GM23338 (cell line): ENCODE measurements at regions not wholly inside any gene's neighbourhood (a gene's known extent, or its start where the extent isn't known, plus 50 kb on each side); places are given as distances from the start of the nearest gene placed in this dataset.

Experiments
- ATAC-seq: fragments of 200-7000 bp; cut with Tn5 transposase; 3 replicates; pipeline ENCODE4 v1.9.1; 2020
- DNase-seq: peaks from one replicate; pipeline ENCODE4 v3.0.0-alpha.2; 2015; ENCODE audit warnings: low spot score
- H2AFZ ChIP-seq: fragments of 200-600 bp; sonication (generic); 2 replicates; pipeline ENCODE4 v1.8.0; 2016; ENCODE audit warnings: antibody characterized with exemption, mild to moderate bottlenecking, moderate library complexity
- H3F3A ChIP-seq: fragments of 200-600 bp; sonication (generic); replicated peaks from 2 replicates; pipeline ENCODE4 v1.8.0; 2017; ENCODE audit warnings: antibody characterized with exemption, mixed run types, low read depth
- H3K27ac ChIP-seq: fragments of 200-600 bp; sonication (generic); 2 replicates; pipeline ENCODE4 v1.6.1; 2016; ENCODE audit warnings: low read depth
- H3K27me3 ChIP-seq: fragments of 200-600 bp; sonication (generic); 2 replicates; pipeline ENCODE4 v1.8.0; 2016; ENCODE audit warnings: mild to moderate bottlenecking, mixed run types, moderate library complexity; ENCODE audit not compliant: insufficient read depth
- H3K36me3 ChIP-seq: fragments of 200-600 bp; sonication (generic); 2 replicates; pipeline ENCODE4 v1.8.0; 2016; ENCODE audit warnings: mild to moderate bottlenecking; ENCODE audit not compliant: insufficient read depth
- H3K4me1 ChIP-seq: fragments of 200-600 bp; sonication (generic); 2 replicates; pipeline ENCODE4 v1.8.0; 2016; ENCODE audit warnings: mild to moderate bottlenecking, moderate library complexity; ENCODE audit not compliant: insufficient read depth
- H3K4me2 ChIP-seq: fragments of 200-600 bp; sonication (generic); 2 replicates; pipeline ENCODE4 v1.7.1; 2017; ENCODE audit warnings: mixed run types
- H3K4me3 ChIP-seq: fragments of 200-600 bp; sonication (generic); 2 replicates; pipeline ENCODE4 v1.6.1; 2016; ENCODE audit warnings: mixed run types
- H3K79me2 ChIP-seq: fragments of 200-600 bp; sonication (generic); replicated peaks from 2 replicates; pipeline ENCODE4 v1.8.0; 2017; ENCODE audit warnings: mild to moderate bottlenecking; ENCODE audit not compliant: insufficient read depth
- H3K9me2 ChIP-seq: fragments of 200-600 bp; sonication (generic); 2 replicates; pipeline ENCODE4 v1.8.0; 2017; ENCODE audit not compliant: insufficient read depth
- H4K20me1 ChIP-seq: fragments of 200-600 bp; sonication (generic); replicated peaks from 2 replicates; pipeline ENCODE4 v1.8.0; 2017; ENCODE audit warnings: mild to moderate bottlenecking; ENCODE audit not compliant: insufficient read depth
- H3K27ac Mint-ChIP-seq: 2 replicates; pipeline ENCODE4 v1.8.0; 2020; ENCODE audit warnings: inconsistent platforms, mild to moderate bottlenecking, moderate library complexity, mixed read lengths
- H3K27me3 Mint-ChIP-seq: 3 replicates; pipeline ENCODE4 v1.8.0; 2022; ENCODE audit warnings: low read depth, mild to moderate bottlenecking, moderate library complexity, mixed read lengths, inconsistent platforms; ENCODE audit not compliant: insufficient read depth, poor library complexity
- H3K36me3 Mint-ChIP-seq: 3 replicates; pipeline ENCODE4 v1.8.0; 2021; ENCODE audit warnings: low read depth, mild to moderate bottlenecking, inconsistent platforms, moderate library complexity, mixed read lengths
- H3K4me1 Mint-ChIP-seq: 3 replicates; pipeline ENCODE4 v1.8.0; 2020; ENCODE audit warnings: mild to moderate bottlenecking, inconsistent platforms, mixed read lengths
- H3K4me3 Mint-ChIP-seq: 3 replicates; pipeline ENCODE4 v1.8.0; 2021; ENCODE audit warnings: moderate library complexity, mild to moderate bottlenecking, inconsistent platforms, mixed read lengths
- H3K9me3 Mint-ChIP-seq: 3 replicates; pipeline ENCODE4 v1.8.0; 2020; ENCODE audit warnings: moderate library complexity, mild to moderate bottlenecking, inconsistent platforms, mixed read lengths
- CREB1 ChIP-seq: fragments of 250-450 bp; sonication (Bioruptor Pico); IDR thresholded peaks from 2 replicates; pipeline ENCODE4 v1.5.0; 2020; ENCODE audit warnings: low read depth, mild to moderate bottlenecking, moderate library complexity
- CTCF ChIP-seq, 2 experiments: fragments of 200-600 bp in 1 of 2; sonication (generic) in 1 of 2; conservative IDR thresholded peaks; 2 replicates each; pipeline versions ENCODE4 v1.5.1 to v1.6.1; 2016 to 2017; ENCODE audit warnings: antibody characterized with exemption in 2 of 2, low read depth in 2 of 2, mild to moderate bottlenecking in 2 of 2, moderate library complexity in 1 of 2
- EZH2 ChIP-seq: fragments of 200-600 bp; sonication (generic); IDR thresholded peaks from one replicate; pipeline ENCODE4 v1.8.0; 2017; ENCODE audit warnings: antibody characterized with exemption, mild to moderate bottlenecking, low read depth; ENCODE audit not compliant: unreplicated experiment
- EZH2phosphoT487 ChIP-seq: fragments of 200-600 bp; sonication (generic); IDR thresholded peaks from one replicate; pipeline ENCODE4 v1.8.1; 2018; ENCODE audit warnings: antibody characterized with exemption; ENCODE audit not compliant: unreplicated experiment
- JUNB ChIP-seq: IDR thresholded peaks from one replicate; pipeline ENCODE4 v1.6.1; 2016; ENCODE audit warnings: antibody characterized with exemption; ENCODE audit not compliant: unreplicated experiment
- NANOG ChIP-seq: IDR thresholded peaks from 2 replicates; pipeline ENCODE4 v1.6.1; 2016; ENCODE audit warnings: antibody characterized with exemption, borderline replicate concordance
- POLR2AphosphoS5 ChIP-seq: IDR thresholded peaks from 2 replicates; pipeline ENCODE4 v1.6.1; 2016; ENCODE audit warnings: antibody characterized with exemption, low read depth
- STAT1 ChIP-seq: IDR thresholded peaks from one replicate; pipeline ENCODE4 v1.6.1; 2016; ENCODE audit warnings: antibody characterized with exemption; ENCODE audit not compliant: unreplicated experiment
- ZNF114 ChIP-seq: fragments of 250-450 bp; sonication (Bioruptor Pico); IDR thresholded peaks from 2 replicates; pipeline ENCODE4 v1.5.0; 2020; ENCODE audit warnings: mild to moderate bottlenecking, moderate library complexity
- ZNF331 ChIP-seq: fragments of 250-450 bp; sonication (Bioruptor Pico); IDR thresholded peaks from 2 replicates; pipeline ENCODE4 v1.5.0; 2020; ENCODE audit warnings: low read depth, mild to moderate bottlenecking, moderate library complexity
- ZNF462 ChIP-seq: fragments of 250-450 bp; sonication (Bioruptor Pico); IDR thresholded peaks from 2 replicates; pipeline ENCODE4 v1.5.0; 2020; ENCODE audit warnings: mild to moderate bottlenecking, moderate library complexity
- TF ChIP-seq, protein P1 (sequence below): IDR thresholded peaks from one replicate; pipeline ENCODE4 v1.6.1; 2018; ENCODE audit warnings: antibody characterized with exemption; ENCODE audit not compliant: unreplicated experiment
- TF ChIP-seq, protein P2 (sequence below): IDR thresholded peaks from 2 replicates; pipeline ENCODE4 v1.6.1; 2016; ENCODE audit warnings: antibody characterized with exemption

- TF ChIP-seq EZH2: no peak
- no peak for TF ChIP-seq EZH2phosphoT487
- no peak for TF ChIP-seq CREB1
- TF ChIP-seq, protein P1, sequence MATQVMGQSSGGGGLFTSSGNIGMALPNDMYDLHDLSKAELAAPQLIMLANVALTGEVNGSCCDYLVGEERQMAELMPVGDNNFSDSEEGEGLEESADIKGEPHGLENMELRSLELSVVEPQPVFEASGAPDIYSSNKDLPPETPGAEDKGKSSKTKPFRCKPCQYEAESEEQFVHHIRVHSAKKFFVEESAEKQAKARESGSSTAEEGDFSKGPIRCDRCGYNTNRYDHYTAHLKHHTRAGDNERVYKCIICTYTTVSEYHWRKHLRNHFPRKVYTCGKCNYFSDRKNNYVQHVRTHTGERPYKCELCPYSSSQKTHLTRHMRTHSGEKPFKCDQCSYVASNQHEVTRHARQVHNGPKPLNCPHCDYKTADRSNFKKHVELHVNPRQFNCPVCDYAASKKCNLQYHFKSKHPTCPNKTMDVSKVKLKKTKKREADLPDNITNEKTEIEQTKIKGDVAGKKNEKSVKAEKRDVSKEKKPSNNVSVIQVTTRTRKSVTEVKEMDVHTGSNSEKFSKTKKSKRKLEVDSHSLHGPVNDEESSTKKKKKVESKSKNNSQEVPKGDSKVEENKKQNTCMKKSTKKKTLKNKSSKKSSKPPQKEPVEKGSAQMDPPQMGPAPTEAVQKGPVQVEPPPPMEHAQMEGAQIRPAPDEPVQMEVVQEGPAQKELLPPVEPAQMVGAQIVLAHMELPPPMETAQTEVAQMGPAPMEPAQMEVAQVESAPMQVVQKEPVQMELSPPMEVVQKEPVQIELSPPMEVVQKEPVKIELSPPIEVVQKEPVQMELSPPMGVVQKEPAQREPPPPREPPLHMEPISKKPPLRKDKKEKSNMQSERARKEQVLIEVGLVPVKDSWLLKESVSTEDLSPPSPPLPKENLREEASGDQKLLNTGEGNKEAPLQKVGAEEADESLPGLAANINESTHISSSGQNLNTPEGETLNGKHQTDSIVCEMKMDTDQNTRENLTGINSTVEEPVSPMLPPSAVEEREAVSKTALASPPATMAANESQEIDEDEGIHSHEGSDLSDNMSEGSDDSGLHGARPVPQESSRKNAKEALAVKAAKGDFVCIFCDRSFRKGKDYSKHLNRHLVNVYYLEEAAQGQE: no peak
- no peak for TF ChIP-seq ZNF114
- TF ChIP-seq JUNB: no peak
These were observed 93.6 kb downstream of the GMNC start (continued) for GRCh38 chr3:190768891-190769290.

GRCh38 chr3:190767851-190768250 lies 94.6 kb downstream of the GMNC start:
- peaks cover 12% of the 10 kb centered on the region; the same call in 2 of the 3 replicates for H3K4me1 Mint-ChIP-seq
- no peak overlapping the region for H3K27ac Mint-ChIP-seq
- H4K20me1 ChIP-seq: no peaks in the 10 kb centered on the region
- TF ChIP-seq CREB1: no peak
- no peak for TF ChIP-seq CTCF (conservative IDR thresholded peaks at IDR 0.05; ENCODE audit: low read depth in 2 of 2)
- TF ChIP-seq EZH2phosphoT487: no peak
- no peak for TF ChIP-seq NANOG
- TF ChIP-seq STAT1: no peak
- TF ChIP-seq ZNF114: no peak
- no peak for TF ChIP-seq EZH2
- no peak for TF ChIP-seq JUNB
- TF ChIP-seq, protein P2, sequence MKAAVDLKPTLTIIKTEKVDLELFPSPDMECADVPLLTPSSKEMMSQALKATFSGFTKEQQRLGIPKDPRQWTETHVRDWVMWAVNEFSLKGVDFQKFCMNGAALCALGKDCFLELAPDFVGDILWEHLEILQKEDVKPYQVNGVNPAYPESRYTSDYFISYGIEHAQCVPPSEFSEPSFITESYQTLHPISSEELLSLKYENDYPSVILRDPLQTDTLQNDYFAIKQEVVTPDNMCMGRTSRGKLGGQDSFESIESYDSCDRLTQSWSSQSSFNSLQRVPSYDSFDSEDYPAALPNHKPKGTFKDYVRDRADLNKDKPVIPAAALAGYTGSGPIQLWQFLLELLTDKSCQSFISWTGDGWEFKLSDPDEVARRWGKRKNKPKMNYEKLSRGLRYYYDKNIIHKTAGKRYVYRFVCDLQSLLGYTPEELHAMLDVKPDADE: no peak
- TF ChIP-seq ZNF462 (CRISPR knock-in tag): no peak
- no peak for TF ChIP-seq ZNF331
- no peak for TF ChIP-seq POLR2AphosphoS5

More at GRCh38 chr3:190767851-190768250, 94.6 kb downstream of the GMNC start:
- Histone ChIP-seq H3K4me2 (no peak overlapping the region), H3K9me2 (no peaks in the 10 kb centered on the region), H3K27ac (no peak overlapping the region), H3K36me3 (no peaks in the 10 kb centered on the region), H3K79me2 (no peaks in the 10 kb centered on the region), H3K4me1 (no peaks in the 10 kb centered on the region; the same call in 1 of the 2 replicates), H3K27me3 (no peaks in the 10 kb centered on the region), H3K4me3 (no peak overlapping the region), H3F3A (no peaks in the 10 kb centered on the region), H2AFZ (no peak overlapping the region)
- DNase-seq (no peak), ATAC-seq (no peak)
- Mint-ChIP-seq H3K9me3 (no peaks in the 10 kb centered on the region), H3K36me3 (no peaks in the 10 kb centered on the region), H3K4me3 (no peak overlapping the region), H3K27me3 (no peaks in the 10 kb centered on the region)
